WTC11 (cell line): ENCODE measurements at regions not wholly inside any gene's neighbourhood (a gene's known extent, or its start where the extent isn't known, plus 50 kb on each side); places are given as distances from the start of the nearest gene placed in this dataset.

ENCODE experiments used
- ATAC-seq: fragments of 200-7000 bp; cut with Tn5 transposase; 2 replicates; pipeline ENCODE4 v1.10.0; 2021; ENCODE audit warnings: mild to moderate bottlenecking, moderate library complexity
- CTCF ChIA-PET: fragments of 300-600 bp; sonication (Branson Sonifier 250); formaldehyde crosslinking; loops from one replicate; lab custom pipeline; 2021; ENCODE audit warnings: antibody characterized with exemption; lab: Charles Lee
- POLR2A ChIA-PET: fragments of 350-600 bp; sonication (Branson Sonifier 250); formaldehyde crosslinking; loops from one replicate; lab custom pipeline; 2021; ENCODE audit warnings: antibody characterized with exemption; lab: Charles Lee
- DNase-seq: peaks from one replicate; pipeline ENCODE4 v3.0.0; 2021; ENCODE audit warnings: low spot score
- H3K27ac Mint-ChIP-seq: 2 replicates; pipeline ENCODE4 v1.8.0; 2021; ENCODE audit warnings: mixed read lengths
- H3K27me3 Mint-ChIP-seq: 2 replicates; pipeline ENCODE4 v1.8.0; 2021; ENCODE audit warnings: low read depth, mild to moderate bottlenecking, moderate library complexity, mixed read lengths
- H3K36me3 Mint-ChIP-seq: 2 replicates; pipeline ENCODE4 v1.8.0; 2021; ENCODE audit warnings: mixed read lengths
- H3K4me1 Mint-ChIP-seq: 2 replicates; pipeline ENCODE4 v1.8.0; 2022; ENCODE audit warnings: mixed read lengths
- H3K4me3 Mint-ChIP-seq: 2 replicates; pipeline ENCODE4 v1.8.0; 2021; ENCODE audit warnings: mild to moderate bottlenecking, moderate library complexity, mixed read lengths
- H3K9me3 Mint-ChIP-seq: 2 replicates; pipeline ENCODE4 v1.8.0; 2021; ENCODE audit warnings: mixed read lengths
- AR ChIP-seq: fragments of 250-450 bp; sonication (Bioruptor Pico); IDR thresholded peaks from 2 replicates; pipeline ENCODE4 v1.9.0; 2021; ENCODE audit warnings: mild to moderate bottlenecking
- ATF6 ChIP-seq: sonication (generic); formaldehyde crosslinking; IDR thresholded peaks from 2 replicates; pipeline ENCODE4 v1.8.1; 2023; ENCODE audit warnings: mild to moderate bottlenecking, missing genetic modification reagents
- CTCF ChIP-seq: fragments of 200-600 bp; IDR thresholded peaks from 2 replicates; pipeline ENCODE4 v1.8.0; 2022; ENCODE audit warnings: antibody characterized with exemption
- ESRRA ChIP-seq: sonication (generic); formaldehyde crosslinking; IDR thresholded peaks from 2 replicates; pipeline ENCODE4 v1.8.1; 2022; ENCODE audit warnings: mild to moderate bottlenecking, missing genetic modification reagents, borderline replicate concordance
- FOXP4 ChIP-seq: sonication (generic); formaldehyde crosslinking; IDR thresholded peaks from 2 replicates; pipeline ENCODE4 v1.8.0; 2022; ENCODE audit warnings: mild to moderate bottlenecking, missing genetic modification reagents
- JAZF1 ChIP-seq: fragments of 250-450 bp; sonication (Bioruptor Pico); IDR thresholded peaks from 2 replicates; pipeline ENCODE4 v1.9.0; 2021; ENCODE audit warnings: moderate library complexity, mild to moderate bottlenecking, inconsistent platforms
- JUN ChIP-seq: sonication (generic); formaldehyde crosslinking; IDR thresholded peaks from 2 replicates; pipeline ENCODE4 v1.8.0; 2023; ENCODE audit warnings: mild to moderate bottlenecking, missing genetic modification reagents
- KAT7 ChIP-seq: sonication (generic); formaldehyde crosslinking; IDR thresholded peaks from 2 replicates; pipeline ENCODE4 v1.8.1; 2023; ENCODE audit warnings: missing genetic modification reagents, mild to moderate bottlenecking, borderline replicate concordance
- MLX ChIP-seq: sonication (generic); formaldehyde crosslinking; IDR thresholded peaks from 2 replicates; pipeline ENCODE4 v1.8.1; 2023; ENCODE audit warnings: mild to moderate bottlenecking, missing genetic modification reagents, moderate library complexity
- NR1H2 ChIP-seq: sonication (generic); formaldehyde crosslinking; IDR thresholded peaks from 2 replicates; pipeline ENCODE4 v1.9.0; 2021; ENCODE audit warnings: mild to moderate bottlenecking, moderate library complexity, missing genetic modification reagents
- SMAD3 ChIP-seq: sonication (generic); formaldehyde crosslinking; IDR thresholded peaks from 2 replicates; pipeline ENCODE4 v1.8.0; 2022; ENCODE audit warnings: missing genetic modification reagents, mild to moderate bottlenecking, borderline replicate concordance
- USF2 ChIP-seq: sonication (generic); formaldehyde crosslinking; IDR thresholded peaks from 2 replicates; pipeline ENCODE4 v1.8.1; 2023; ENCODE audit warnings: mild to moderate bottlenecking, missing genetic modification reagents, moderate library complexity
- ZBTB43 ChIP-seq: sonication (generic); formaldehyde crosslinking; IDR thresholded peaks from 2 replicates; pipeline ENCODE4 v1.8.1; 2023; ENCODE audit warnings: mild to moderate bottlenecking, missing genetic modification reagents
- ZNF263 ChIP-seq: sonication (generic); formaldehyde crosslinking; IDR thresholded peaks from 2 replicates; pipeline ENCODE4 v1.8.1; 2022; ENCODE audit warnings: low read depth, mild to moderate bottlenecking, moderate library complexity, missing genetic modification reagents
- ZNF281 ChIP-seq: sonication (generic); formaldehyde crosslinking; IDR thresholded peaks from 2 replicates; pipeline ENCODE4 v1.8.0; 2023; ENCODE audit warnings: mild to moderate bottlenecking, missing genetic modification reagents
- ZNF317 ChIP-seq: sonication (generic); formaldehyde crosslinking; IDR thresholded peaks from 2 replicates; pipeline ENCODE4 v1.8.1; 2023; ENCODE audit warnings: low read depth, mild to moderate bottlenecking, moderate library complexity, missing genetic modification reagents, borderline replicate concordance
- ZNF532 ChIP-seq: fragments of 250-450 bp; sonication (Bioruptor Pico); IDR thresholded peaks from 2 replicates; pipeline ENCODE4 v1.9.0; 2021; ENCODE audit warnings: mild to moderate bottlenecking, borderline replicate concordance

- TF ChIP-seq ZBTB43, result no peak
These were observed 109.3 kb upstream of the MXRA5 start (continued) for GRCh38 chrX:3455796-3456195.

GRCh38 chrX:3451571-3451970 is 105.1 kb upstream of the MXRA5 start:
- H3K27me3 Mint-ChIP-seq, result no peaks in the 10 kb centered on the region
- DNase-seq (no peak), ATAC-seq (no peak)
- ChIA-PET CTCF (no interaction called here), POLR2A (no interaction called here)
- H3K4me3 Mint-ChIP-seq, result no peak overlapping the region
- TF ChIP-seq SMAD3 (CRISPR knock-in tag) (no peak), ZNF263 (CRISPR knock-in tag) (no peak), ZNF532 (no peak), JAZF1 (CRISPR knock-in tag) (no peak), ZNF317 (no peak), AR (CRISPR knock-in tag) (no peak), ESRRA (no peak), MLX (CRISPR knock-in tag) (no peak), FOXP4 (CRISPR knock-in tag) (no peak), USF2 (CRISPR knock-in tag) (no peak), ATF6 (CRISPR knock-in tag) (no peak), JUN (CRISPR knock-in tag) (no peak), KAT7 (no peak), ZNF281 (CRISPR knock-in tag) (no peak), NR1H2 (CRISPR knock-in tag) (no peak), CTCF (no peak)
- H3K4me1 Mint-ChIP-seq, result no peaks in the 10 kb centered on the region
- H3K9me3 Mint-ChIP-seq, result no peaks in the 10 kb centered on the region
- no peak overlapping the region for H3K27ac Mint-ChIP-seq
- H3K36me3 Mint-ChIP-seq, result no peaks in the 10 kb centered on the region
